AML-193 (cell line): ENCODE measurements at regions not wholly inside any gene's neighbourhood (a gene's known extent, or its start where the extent isn't known, plus 50 kb on each side); places are given as distances from the start of the nearest gene placed in this dataset.
A peak's percentile ranks its signal among the peaks of the same experiment; 100 is the strongest.

ENCODE experiments used
- DNase-seq, 2 experiments: peaks; one replicate each; lab custom pipeline; 2025; lab: John Stamatoyannopoulos, UW

DNA sequence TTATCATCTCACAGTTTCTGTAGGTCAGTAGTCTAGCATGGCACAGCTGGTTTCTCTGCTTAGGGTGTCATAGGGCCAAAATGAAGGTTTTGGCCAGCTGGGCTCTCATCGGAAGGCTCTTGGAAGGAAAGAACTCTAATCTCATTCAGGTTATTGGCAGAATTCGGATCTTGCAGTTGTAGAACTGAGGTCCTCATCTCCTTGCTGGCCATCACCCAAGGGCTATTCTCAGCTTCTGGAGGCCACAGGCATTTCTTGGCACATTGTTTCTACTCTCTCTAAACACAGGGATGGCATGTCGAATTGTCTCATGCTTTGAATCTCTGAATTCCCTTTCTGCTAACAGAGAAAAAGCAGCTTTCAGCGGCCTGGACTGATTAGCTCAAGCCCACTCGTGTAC, 258.0 kb upstream of the SMARCA2 start:
- DNase-seq, result no peak

DNA sequence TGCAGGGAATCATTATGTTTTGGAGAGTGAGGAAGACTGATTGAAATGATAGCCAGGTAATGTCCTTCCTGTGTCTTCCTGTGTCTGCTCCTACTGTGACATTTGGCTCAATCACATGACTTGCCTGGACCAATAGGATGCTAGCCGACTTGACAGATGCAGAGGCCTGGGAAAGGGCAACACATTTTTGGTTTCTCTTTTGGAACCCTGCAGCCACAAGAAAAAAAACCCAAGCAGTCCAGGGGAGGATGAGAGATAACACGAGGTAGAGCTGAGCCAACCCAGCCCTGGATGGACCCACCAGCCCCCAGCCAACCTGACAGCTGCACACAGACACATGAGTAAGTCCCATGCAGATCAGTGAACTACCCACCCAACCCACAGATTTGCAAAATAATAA, 256.1 kb upstream of the SMARCA2 start:
- no peak for DNase-seq

DNA sequence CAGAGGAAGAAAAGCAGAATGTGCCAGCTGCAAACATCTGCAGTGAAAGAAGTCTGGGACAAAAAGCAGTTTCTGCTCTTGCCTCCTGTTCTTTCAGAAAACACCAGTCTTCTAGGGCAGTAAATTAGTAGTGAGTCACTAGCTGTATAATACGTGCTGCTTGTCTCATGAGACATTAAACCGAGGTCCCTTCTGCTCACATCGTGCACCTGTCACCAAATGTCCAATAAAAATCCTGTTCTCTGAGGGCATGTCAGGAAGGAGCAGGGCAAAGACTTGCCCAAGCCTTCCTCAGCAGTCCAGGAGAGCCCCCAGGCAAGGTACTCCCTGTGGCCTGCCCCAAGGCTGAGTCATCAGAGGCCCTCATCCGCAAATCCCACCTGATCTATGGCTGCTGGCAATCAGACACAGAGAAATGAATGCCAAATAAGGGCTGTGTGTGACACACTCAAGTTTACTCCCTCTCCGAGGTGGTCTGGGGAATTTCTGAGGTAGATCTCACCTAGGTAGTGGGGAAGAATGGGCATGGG, 255.3 kb upstream of the SMARCA2 start:
- DNase-seq, result no peak

DNA sequence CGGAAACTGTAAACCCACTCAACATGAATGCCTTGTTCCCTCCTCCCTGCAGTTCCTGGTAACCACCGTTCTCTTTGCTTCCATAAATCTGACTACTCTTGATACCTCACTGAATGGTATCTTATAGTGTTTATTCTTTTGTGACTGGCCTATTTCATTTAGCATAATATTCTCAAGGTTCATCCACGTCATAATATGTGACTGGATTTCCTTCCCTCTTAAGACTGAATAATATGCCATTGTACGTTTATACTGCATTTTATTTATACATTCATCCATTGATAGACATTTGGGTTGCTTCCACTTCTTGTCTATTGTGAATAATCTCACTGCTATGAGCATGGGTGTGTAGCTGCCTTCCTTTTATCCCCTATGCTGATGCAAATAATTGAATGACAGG, 253.3 kb upstream of the SMARCA2 start:
- DNase-seq, result no peak

DNA sequence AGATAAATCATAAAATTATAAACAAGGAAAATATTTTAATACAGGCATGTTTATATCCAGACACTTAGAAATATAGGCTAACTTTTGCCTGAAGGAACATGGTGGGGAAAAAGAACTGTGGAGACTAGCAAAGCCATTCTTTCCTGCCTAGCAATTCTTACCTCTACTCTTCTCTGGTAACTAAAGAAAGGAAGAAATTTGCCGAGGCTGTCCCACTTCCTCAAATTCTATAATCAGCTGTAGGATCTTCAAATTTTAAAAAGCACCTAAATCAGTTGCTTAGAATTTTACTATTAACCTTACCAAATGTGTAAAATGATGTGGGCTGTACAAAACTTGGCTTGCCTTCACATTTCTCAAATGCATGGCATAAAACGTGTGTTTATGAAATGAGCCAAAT, 249.1 kb upstream of the SMARCA2 start:
- DNase-seq, result no peak

DNA sequence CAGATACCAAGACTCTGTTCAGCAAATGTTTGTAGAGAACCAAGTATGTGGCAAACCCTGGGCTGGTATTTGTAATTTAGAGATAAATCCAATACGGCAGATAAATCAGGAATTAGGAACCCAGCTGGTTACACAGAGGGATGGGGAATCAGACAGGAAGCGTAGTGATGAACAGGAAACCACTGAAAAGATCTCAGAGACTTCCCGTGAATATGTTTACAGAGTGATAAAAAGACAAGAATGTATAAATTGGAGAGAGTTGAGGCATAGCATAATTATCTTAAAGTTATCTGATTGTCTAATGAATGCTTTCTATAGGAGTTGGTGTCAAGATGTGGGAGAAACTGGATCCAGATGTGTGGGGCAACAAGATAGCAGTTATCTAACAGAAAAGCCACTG, 246.6 kb upstream of the SMARCA2 start:
- no peak for DNase-seq

DNA sequence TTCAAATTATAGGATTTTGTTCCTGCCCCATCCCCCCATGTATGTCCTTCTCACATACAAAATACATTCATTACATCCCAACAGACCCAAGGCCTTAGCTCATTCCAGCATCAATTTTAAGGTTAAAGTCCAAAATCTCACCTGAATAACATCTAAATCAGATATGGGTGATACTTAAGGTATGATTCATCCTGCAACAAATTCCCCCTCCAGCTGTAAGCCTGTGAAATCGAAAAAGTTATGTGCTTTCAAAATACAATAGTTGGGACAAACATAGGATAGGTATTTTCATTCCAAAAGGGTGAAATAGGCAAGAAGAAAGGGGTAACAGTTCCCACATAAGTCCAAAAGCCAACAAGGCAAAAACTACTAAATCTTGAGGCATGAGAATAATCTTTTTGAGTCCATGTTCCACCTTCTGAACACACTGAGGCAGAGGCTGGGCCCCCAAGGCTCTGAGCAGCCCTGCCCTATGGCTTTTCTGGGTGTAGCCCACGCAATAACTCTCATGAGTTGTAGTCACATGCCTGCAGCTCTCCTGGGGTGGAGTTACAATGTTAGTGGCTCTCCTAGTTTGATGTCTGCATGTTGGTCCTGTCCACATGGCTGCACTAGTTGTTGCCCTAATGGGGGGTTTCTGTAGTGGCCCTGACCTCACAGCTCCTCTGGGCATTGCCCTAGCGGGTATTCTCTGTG, 243.9 kb upstream of the SMARCA2 start:
- no peak for DNase-seq

DNA sequence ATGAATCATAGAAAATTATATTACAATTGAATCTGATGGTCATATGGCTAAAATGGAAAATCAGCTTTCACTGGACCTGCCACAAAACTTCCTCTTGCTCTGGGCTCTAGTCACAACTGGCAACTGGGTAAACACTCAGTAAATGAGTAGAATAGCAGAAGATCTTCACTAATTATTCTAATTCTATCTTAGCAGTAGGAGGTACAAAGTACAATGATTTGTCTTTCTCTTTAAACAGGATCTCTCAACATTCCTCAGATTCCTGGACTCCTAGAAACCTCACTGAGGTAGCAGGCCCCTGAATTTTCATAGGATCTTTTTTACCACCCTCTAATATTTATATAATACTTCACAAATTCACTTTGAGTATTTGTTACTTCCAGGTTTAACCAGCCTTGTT, 239.9 kb upstream of the SMARCA2 start:
- no peak for DNase-seq

DNA sequence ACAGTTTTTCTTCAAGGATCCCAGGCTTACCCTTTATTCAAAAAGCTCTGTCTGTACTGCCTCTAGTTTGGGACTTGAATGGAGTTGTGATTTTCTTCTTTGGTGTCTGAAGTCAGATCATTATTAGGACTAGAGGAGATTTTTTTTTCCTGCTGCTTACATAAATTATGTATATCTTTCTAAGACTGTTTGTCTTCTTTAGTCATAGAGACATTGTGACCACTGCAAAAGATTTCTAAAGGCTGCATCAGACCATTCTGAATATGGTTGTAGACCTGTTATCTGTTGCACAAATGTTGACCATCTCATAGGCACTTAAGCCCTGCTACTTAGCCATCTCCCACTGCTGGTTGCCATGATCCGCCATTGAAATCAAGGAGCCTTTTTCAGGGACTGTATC, 238.5 kb upstream of the SMARCA2 start:
- no peak for DNase-seq

DNA sequence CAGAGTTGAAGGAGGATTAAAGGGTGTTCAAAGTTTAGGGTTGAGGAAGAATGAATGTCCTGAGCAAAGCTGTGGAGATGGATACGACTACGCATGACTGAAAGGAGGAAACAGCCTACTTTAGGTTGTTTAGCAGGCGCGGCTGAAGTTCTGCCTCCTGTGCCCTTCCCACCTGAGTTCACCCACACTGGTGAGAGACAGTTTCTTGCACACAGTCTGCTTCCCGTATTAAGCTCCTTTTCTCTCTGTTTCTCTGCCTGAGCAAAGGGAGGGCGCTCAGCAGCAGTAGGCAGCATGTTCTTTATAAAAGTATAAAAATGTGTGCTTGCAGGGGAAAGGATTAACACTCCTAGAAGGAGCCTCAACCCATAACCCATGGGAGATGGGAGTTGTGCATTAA, 224.0 kb upstream of the SMARCA2 start:
- DNase-seq, result no peak

DNA sequence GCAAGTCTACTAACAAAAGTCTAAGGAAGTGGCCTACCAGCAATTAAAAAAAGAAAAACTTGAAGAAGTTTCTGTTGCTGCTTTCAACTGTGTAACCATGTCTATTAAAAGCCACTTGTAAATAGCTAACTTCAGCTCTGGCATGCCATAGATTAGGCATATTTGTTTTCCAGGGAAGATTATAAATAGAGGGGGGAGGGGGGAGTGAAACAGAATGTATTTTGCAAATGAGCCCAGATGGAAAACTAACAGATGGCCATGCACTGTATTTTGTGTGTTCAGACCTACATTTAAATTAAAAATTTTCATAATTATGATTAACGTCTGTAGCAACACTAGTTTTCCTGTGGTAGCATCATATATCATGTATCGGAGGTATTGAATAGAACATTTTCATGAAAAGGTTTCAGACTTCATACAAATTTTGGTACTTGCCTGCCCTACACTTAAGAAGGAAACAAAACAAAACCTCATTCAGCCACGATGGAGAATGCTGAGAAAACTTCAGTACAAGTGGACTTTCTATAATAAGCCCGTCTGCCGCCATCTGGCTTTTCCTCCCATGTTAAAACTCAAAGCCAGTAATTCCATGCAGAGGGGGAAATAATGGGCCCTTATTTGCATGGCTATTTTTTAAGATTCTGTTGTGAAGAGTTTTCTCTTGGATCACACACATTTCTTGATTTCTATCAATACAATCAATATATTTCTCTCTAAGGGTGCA, 220.4 kb upstream of the SMARCA2 start:
- DNase-seq, result no peak

DNA sequence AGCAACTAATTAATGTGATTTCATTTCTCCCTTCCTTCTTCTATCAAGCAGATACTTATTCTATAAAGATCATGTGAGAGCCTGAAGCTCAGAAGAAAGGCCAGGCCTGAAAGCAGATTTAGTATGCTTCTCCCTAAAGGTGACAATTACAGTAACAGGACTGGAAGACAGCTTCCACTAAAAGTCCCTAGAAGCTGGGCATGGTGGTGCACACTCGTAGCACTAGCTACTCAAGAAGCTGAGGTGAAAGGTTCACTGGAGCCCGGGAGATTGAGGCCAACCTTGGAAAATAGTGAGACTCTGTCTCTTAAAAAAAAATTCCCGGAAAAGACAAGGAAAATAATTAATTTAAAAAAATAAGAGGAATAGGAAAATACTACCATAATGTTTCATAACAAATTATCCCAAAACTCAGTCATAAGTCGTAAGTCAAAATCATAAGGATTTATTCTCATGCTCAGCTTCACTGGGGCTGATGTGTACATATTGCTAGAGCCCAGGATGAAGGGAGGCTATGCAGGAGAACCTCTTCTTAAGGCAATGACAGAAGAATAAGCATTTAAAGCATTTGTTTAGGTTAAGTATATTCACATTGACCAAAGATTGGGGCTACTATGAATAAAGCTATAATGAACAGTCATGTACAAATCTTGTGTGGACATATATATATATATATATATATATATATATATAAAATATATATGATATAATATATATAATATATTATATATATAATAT, 210.8 kb upstream of the SMARCA2 start:
- DNase-seq, result no peak

DNA sequence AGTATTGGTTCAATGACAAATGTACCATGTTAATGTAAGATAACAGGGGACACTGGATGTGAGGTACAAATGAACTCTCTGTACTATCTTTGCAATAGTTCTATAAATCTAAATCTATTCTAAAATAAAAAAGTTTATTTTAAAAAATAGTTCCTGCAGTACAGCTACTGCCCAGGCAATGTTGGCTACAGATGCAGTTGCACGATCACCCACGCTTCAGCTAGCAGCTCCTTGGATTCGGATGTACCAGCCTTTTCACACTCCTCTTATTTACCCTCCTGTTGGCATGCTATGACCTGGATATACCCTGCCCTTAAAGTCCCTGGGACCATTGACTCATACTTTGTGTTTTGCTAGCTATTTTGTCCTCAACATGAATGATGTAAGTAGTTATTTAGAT, 185.4 kb upstream of the SMARCA2 start:
- DNase-seq, result no peak

DNA sequence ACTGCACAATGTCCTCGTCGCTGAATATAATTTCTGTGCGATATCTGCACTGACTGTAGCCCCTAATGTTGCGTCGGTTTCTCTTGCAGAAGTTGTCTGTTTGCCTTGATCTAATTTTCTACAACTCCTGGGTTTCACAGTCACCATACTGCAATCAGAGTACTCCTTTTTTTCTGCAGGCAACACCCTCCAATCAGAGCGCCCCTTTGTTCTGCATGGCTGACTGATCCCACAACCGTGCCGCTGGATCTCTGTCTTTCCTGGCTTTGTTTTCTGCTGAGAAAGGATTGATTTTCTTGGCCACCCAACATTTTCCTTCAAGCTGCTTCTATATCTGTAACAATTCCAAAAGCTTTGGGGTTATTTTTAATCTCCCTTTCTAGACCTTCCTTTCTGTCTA, 182.2 kb upstream of the SMARCA2 start:
- no peak for DNase-seq

DNA sequence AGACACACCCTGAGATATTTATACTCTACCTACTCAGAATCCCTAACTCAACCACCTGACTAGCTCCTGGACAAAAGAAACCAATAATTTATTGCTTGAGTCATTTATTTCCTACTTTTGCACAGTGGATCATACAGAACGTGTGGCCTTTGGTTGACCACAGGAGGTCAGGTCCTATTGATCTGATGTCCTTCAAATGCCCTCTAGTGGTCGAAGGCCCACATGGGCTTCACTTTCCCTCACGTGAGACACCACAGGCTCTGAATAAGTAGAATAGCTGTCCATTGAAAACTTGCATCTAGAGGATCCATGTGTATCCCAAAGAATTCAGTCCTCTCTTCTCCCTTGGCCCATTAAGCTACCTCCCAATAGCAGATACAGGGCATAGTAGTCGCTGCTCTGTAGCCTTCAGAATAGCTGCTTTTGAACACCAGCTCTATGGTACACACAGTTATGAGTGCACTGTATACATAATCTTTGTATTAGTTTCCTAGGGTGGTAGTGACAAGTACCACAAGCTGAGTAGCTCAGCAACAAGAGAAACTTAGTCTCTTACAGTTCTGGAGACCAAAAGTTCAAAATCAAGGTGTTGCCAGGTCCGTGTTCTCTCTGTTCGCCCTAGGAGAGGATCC, 177.6 kb upstream of the SMARCA2 start:
- DNase-seq, result peak; percentile 4 to 18

DNA sequence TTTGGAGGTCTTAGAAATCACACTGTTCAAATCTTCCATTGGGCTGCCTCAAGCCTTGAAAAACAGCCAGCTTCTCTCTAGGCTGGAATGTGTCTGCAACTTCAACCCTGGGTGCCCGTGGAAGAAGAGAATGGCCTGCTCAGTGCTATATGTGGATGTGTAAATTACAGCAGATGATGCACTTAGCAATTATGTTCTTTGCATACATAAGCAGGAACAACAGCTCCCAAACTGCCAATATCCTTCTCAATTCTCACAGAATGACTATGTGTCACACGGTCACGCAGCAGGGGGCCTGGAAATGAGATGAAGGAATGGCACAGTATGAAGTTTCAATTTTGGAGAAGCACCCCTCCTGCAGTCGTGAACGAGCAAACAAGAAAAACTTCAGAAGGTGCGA, 175.2 kb upstream of the SMARCA2 start:
- DNase-seq, result no peak

DNA sequence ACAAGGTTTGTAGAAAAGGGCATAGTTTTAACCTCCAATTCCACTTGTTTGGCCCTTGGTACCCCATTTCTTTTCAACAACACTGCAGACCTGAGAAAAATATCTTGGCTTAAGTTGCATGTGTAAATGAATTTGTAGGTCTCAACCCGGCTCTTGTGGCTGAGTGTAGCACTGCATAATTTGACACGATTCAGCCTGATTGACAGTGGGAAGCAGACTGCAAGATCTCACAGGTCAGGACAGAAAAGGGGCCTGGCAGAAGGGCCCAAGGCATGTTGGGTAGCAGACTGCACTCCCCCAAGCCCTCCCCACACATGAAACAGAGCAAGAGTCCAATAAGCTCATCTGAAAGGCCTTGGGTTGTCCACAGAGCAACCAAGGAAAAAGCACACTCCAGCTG, 169.7 kb upstream of the SMARCA2 start:
- DNase-seq, result no peak

DNA sequence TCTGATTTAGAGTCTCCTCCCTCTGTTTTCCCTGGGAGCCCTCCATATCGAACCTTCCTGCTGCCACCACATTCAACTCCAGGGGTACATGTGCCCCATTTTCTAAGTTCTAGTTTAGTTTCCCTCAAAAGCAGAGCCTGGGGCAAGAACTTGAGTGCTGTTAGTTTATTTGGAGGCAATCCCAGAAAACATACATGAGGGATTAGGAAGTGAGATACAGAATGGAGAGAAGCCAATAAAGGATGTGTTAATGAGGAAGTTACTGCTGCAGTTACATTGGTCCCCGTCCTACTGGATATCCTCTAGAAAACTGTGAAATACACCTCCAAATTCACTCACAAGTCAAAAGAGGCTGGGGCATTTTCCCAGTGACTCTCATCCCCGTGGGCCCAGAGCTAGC, 159.4 kb upstream of the SMARCA2 start:
- no peak for DNase-seq

DNA sequence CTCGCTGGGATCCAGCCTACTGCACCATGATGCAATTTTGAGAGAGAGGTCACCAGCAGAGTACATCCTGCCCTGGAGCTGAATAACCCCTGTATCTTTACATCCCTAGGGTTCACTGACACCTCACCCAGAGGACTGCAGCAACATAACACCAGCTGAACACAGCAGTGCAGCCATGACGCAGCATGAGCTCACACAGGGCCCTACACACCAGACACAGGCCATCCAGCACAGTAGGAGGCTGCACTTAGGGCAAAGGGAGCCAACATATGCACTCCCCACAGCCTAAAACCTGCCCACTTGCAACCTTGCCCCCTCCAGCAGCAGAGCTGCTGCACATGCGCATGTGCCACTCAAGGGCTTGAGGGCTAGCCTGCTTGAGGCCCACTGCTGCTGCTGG, 157.3 kb upstream of the SMARCA2 start:
- DNase-seq, result no peak

DNA sequence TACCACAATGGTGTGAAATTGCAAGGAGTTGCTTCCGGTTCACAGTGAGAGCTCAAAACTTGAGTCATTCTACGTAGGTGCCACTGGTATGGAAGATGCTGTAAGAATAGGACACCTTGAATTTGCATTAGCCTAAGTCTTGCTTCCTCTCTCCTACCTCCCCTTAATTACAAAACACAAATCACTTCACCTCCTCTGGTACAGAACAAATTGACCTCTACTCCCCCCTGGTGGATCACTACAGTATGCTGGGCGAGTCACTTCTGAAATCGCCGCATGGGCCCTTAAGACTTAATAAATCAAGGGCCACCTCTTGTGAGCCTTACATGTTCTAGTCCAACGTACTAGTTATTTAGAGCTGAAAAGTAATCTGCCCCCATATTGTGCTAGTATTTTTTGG, 145.3 kb upstream of the SMARCA2 start:
- DNase-seq, result peak; percentile 6 to 30

DNA sequence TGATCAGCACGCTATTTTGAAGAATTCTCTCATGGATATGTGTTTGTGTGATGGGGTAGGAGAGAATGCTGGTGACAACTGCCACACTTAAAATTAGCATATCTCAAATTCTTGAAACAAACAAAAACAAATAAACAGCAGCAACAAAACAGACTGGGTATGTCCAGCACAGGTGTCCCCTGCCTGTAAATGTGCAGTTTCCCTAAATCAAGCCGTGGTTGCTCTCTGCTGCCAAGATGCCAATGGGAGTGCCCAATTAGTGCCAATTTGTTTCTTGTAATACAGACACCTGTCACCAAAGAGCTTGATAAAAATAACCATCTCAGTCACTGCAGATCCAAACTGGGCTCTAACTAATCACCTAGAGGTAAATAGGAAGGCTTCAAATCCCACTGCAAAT, 144.2 kb upstream of the SMARCA2 start:
- DNase-seq, result no peak

DNA sequence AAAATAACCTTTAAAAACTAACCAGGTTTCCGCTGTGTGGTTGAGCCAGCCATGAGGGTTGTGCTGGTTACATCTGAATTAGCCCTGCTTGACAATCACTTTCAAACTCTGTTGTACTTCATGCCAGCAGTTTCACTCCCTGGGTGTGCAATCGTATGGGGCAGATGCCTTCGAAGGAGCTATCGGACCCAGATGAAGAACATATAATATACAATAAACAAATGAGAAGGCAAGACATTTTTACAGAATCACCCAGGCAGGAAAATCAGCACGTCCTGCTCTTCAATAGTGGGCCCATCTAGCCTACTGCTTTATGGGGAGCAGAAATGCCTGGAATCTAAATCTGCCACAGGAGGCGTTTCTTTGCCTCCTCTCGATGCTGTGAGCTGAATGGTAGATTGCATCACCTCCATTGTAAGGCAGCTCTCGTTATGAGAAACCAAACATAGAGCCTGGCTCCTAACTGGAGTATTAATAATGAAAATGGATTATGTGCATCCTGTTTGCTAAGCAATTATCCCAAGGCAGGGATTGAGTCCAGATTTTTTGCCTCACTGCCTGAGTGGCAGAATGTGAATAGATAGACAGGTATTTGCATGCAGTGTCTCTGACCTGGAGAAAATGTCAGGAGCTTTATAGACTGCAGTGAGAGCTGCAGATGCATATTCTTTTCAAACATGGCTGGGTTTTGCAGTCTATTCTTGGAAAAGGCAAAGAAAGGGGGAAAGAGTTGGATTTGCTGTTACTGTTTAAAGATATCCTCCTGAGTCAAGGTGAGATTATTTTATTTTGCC, 143.3 kb upstream of the SMARCA2 start:
- no peak for DNase-seq
